Keratinocyte (primary cell): ENCODE measurements at regions not wholly inside any gene's neighbourhood (a gene's known extent, or its start where the extent isn't known, plus 50 kb on each side); places are given as distances from the start of the nearest gene placed in this dataset.

Experiments used
- DNase-seq: peaks from one replicate; pipeline ENCODE4 v3.0.0-alpha.2; 2011; ENCODE audit warnings: low read depth, missing footprints, low spot score
- FAIRE-seq: peaks from 2 replicates; lab custom pipeline; 2011; peaks lifted over from hg19 to GRCh38; lab: Jason Lieb, UNC
- H2AFZ ChIP-seq: 2 replicates; pipeline ENCODE4 v1.6.0; 2012; ENCODE audit warnings: low read length, control low read depth, inconsistent platforms; ENCODE audit not compliant: control insufficient read depth
- H3K27ac ChIP-seq: 2 replicates; pipeline ENCODE4 v1.5.1; 2011; ENCODE audit warnings: low read length; ENCODE audit not compliant: control insufficient read depth, insufficient read depth
- H3K27me3 ChIP-seq: 3 replicates; pipeline ENCODE4 v1.6.0; 2011; ENCODE audit warnings: low read length; ENCODE audit not compliant: control insufficient read depth, insufficient read depth; ENCODE audit errors: extremely low read depth
- H3K36me3 ChIP-seq, 2 experiments: 2 replicates in 1 of 2; 3 replicates in 1 of 2; pipeline ENCODE4 v1.5.1; 2011; ENCODE audit warnings: low read length in 2 of 2, mild to moderate bottlenecking in 1 of 2; ENCODE audit not compliant: control insufficient read depth in 2 of 2, insufficient read depth in 2 of 2; ENCODE audit errors: extremely low read depth in 1 of 2
- H3K4me1 ChIP-seq: 3 replicates; pipeline ENCODE4 v1.5.1; 2011; ENCODE audit warnings: low read length; ENCODE audit not compliant: control insufficient read depth, insufficient read depth; ENCODE audit errors: extremely low read depth
- H3K4me2 ChIP-seq: 3 replicates; pipeline ENCODE4 v1.6.0; 2011; ENCODE audit warnings: low read depth, low read length; ENCODE audit not compliant: control insufficient read depth, insufficient read depth; ENCODE audit errors: extremely low read depth
- H3K4me3 ChIP-seq, 3 experiments: fragments of 200-600 bp in 1 of 3; sonication (generic) in 1 of 3; 2 replicates in 2 of 3; 3 replicates in 1 of 3; pipeline ENCODE4 v1.5.1; 2011 to 2016; ENCODE audit warnings: low read length in 3 of 3, mild to moderate bottlenecking in 3 of 3, control low read depth in 2 of 3, inconsistent platforms in 1 of 3, low read depth in 1 of 3, mixed read lengths in 1 of 3, mixed run types in 1 of 3, moderate library complexity in 1 of 3; ENCODE audit not compliant: control insufficient read depth in 2 of 3, insufficient read depth in 2 of 3; ENCODE audit errors: extremely low read depth in 1 of 3
- H3K79me2 ChIP-seq: 2 replicates; pipeline ENCODE4 v1.6.0; 2012; ENCODE audit warnings: low read length; ENCODE audit not compliant: control insufficient read depth, insufficient read depth
- H3K9ac ChIP-seq: 3 replicates; pipeline ENCODE4 v1.6.0; 2011; ENCODE audit warnings: low read length; ENCODE audit not compliant: control insufficient read depth, insufficient read depth; ENCODE audit errors: extremely low read depth
- H3K9me1 ChIP-seq: 3 replicates; pipeline ENCODE4 v1.6.0; 2011; ENCODE audit warnings: low read length; ENCODE audit not compliant: control insufficient read depth, insufficient read depth; ENCODE audit errors: extremely low read depth
- H3K9me3 ChIP-seq: 2 replicates; pipeline ENCODE4 v1.5.1; 2012; ENCODE audit warnings: low read depth, low read length; ENCODE audit not compliant: control insufficient read depth
- H4K20me1 ChIP-seq: 3 replicates; pipeline ENCODE4 v1.6.0; 2011; ENCODE audit warnings: low read length; ENCODE audit not compliant: control insufficient read depth, insufficient read depth; ENCODE audit errors: extremely low read depth
- CTCF ChIP-seq, 3 experiments: IDR thresholded peaks in 1 of 3; conservative IDR thresholded peaks in 1 of 3; optimal IDR thresholded peaks in 1 of 3; 2 replicates in 2 of 3; 3 replicates in 1 of 3; pipeline versions ENCODE3 to v1.5.1; 2011; ENCODE audit warnings: low read length in 3 of 3, mild to moderate bottlenecking in 3 of 3, moderate library complexity in 2 of 3, control low read depth in 1 of 3, inconsistent platforms in 1 of 3; ENCODE audit not compliant: insufficient read depth in 2 of 3; ENCODE audit errors: extremely low read depth in 1 of 3
- EZH2 ChIP-seq: IDR thresholded peaks from one replicate; pipeline ENCODE4 v1.6.1; 2012; ENCODE audit warnings: inconsistent platforms, mild to moderate bottlenecking, low read length, moderate library complexity
- dilution Hi-C: fragments of 300-500 bp; cut with MboI; formaldehyde crosslinking; loops from one replicate; pipeline ENCODE4 v1.7.0; 2020; ENCODE audit warnings: low sequenced_read_pairs; ENCODE audit not compliant: extremely low pct_ligation_motif_present

DNA sequence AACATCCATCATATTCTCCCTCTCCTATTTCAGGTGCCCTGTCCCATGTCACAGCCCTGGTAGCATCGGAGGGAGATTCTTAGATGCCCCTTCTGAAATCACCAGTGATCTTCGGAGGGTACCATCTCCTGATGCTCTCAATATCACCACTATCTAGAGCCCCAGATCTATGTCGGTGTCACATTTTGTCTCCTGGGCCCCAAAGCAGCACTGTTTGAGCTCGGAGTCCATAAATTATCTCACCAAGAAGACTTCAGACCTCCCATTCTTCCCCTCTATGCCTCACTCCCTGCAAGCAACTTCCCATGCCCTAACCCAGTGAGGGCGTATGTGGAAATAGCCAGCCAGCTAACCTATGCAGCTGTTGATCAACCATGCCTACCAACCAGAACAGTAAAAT is 51.5 kb upstream of the NLK start:
- Histone ChIP-seq H3K27ac (no peak overlapping the region), H3K4me3 (no peak overlapping the region), H4K20me1 (no peaks in the 10 kb centered on the region), H3K79me2 (no peaks in the 10 kb centered on the region), H3K9me3 (no peaks in the 10 kb centered on the region), H2AFZ (no peak overlapping the region), H3K4me2 (no peak overlapping the region), H3K4me1 (peaks cover 20% of the 10 kb centered on the region), H3K36me3 (no peaks in the 10 kb centered on the region), H3K27me3 (no peaks in the 10 kb centered on the region), H3K9me1 (no peaks in the 10 kb centered on the region), H3K9ac (no peak overlapping the region)
- no peak for FAIRE-seq
- dilution Hi-C loops = no loop called here
- no peak for DNase-seq
- TF ChIP-seq CTCF (optimal IDR thresholded peaks at IDR 0.05 in 1 of 3, IDR thresholded peaks at IDR 0.05 in 1 of 3, conservative IDR thresholded peaks at IDR 0.05 in 1 of 3; ENCODE audit: extremely low read depth in 1 of 3, insufficient read depth in 2 of 3, low read length in 3 of 3) (no peak), EZH2 (no peak)

GRCh38 chr17:27991462-27991993 is 50.9 kb upstream of the NLK start:
- Histone ChIP-seq H3K36me3 (no peaks in the 10 kb centered on the region), H3K4me1 (peaks cover 22% of the 10 kb centered on the region), H3K79me2 (no peaks in the 10 kb centered on the region), H2AFZ (no peak overlapping the region), H3K4me2 (no peak overlapping the region), H3K9me1 (no peaks in the 10 kb centered on the region), H3K4me3 (no peak overlapping the region), H3K27ac (no peak overlapping the region), H4K20me1 (no peaks in the 10 kb centered on the region), H3K9ac (no peak overlapping the region), H3K27me3 (no peaks in the 10 kb centered on the region), H3K9me3 (no peaks in the 10 kb centered on the region)
- TF ChIP-seq EZH2 (no peak), CTCF (optimal IDR thresholded peaks at IDR 0.05 in 1 of 3, IDR thresholded peaks at IDR 0.05 in 1 of 3, conservative IDR thresholded peaks at IDR 0.05 in 1 of 3; ENCODE audit: extremely low read depth in 1 of 3, insufficient read depth in 2 of 3, low read length in 3 of 3) (no peak)
- DNase-seq (no peak), FAIRE-seq (no peak)
- dilution Hi-C loops = no loop called here
